Panc1 (cell line): ENCODE measurements at regions not wholly inside any gene's neighbourhood (a gene's known extent, or its start where the extent isn't known, plus 50 kb on each side); places are given as distances from the start of the nearest gene placed in this dataset.

ENCODE experiments used
- ATAC-seq: fragments of 200-7000 bp; cut with Tn5 transposase; 2 replicates; pipeline ENCODE4 v1.9.1; 2020; ENCODE audit warnings: mild to moderate bottlenecking, moderate library complexity
- BruUV-seq: library from RNA; stranded (reverse); fragments of 400-500 nt; replicated peaks from 2 replicates; lab custom pipeline; 2021; lab: Mats Ljungman, UMichigan
- CTCF ChIA-PET: fragments of 300-600 bp; sonication (Branson Sonifier 250); formaldehyde crosslinking; loops from one replicate; lab custom pipeline; 2022; ENCODE audit warnings: antibody characterized with exemption; lab: Charles Lee
- POLR2A ChIA-PET: fragments of 300-600 bp; sonication (Branson Sonifier 250); formaldehyde crosslinking; loops from one replicate; lab custom pipeline; 2022; ENCODE audit warnings: antibody characterized with exemption; lab: Charles Lee
- DNase-seq: peaks from one replicate; pipeline ENCODE4 v3.0.0-alpha.2; 2010; ENCODE audit warnings: low read depth, low spot score
- H3K27ac ChIP-seq: 2 replicates; pipeline ENCODE4 v1.5.1; 2011; ENCODE audit warnings: mild to moderate bottlenecking, low read length, inconsistent platforms
- H3K27me3 ChIP-seq: fragments of 200-500 bp; sonication (Bioruptor generic); 2 replicates; pipeline ENCODE4 v1.6.0; 2014; ENCODE audit warnings: low read length, inconsistent platforms; ENCODE audit not compliant: control insufficient read depth, insufficient read depth
- H3K36me3 ChIP-seq: fragments of 200-500 bp; sonication (Bioruptor generic); 2 replicates; pipeline ENCODE4 v1.5.1; 2014; ENCODE audit warnings: inconsistent platforms, mild to moderate bottlenecking, low read length, moderate library complexity; ENCODE audit not compliant: control insufficient read depth, insufficient read depth
- H3K4me1 ChIP-seq: 2 replicates; pipeline ENCODE4 v1.5.1; 2011; ENCODE audit warnings: inconsistent platforms, mild to moderate bottlenecking, low read length, moderate library complexity; ENCODE audit not compliant: control insufficient read depth, insufficient read depth
- H3K4me3 ChIP-seq, 2 experiments: 2 replicates each; pipeline ENCODE4 v1.5.1; 2011 to 2012; ENCODE audit warnings: low read depth in 2 of 2, low read length in 2 of 2, mild to moderate bottlenecking in 2 of 2, inconsistent platforms in 1 of 2, moderate library complexity in 1 of 2
- H3K9me3 ChIP-seq: fragments of 200-500 bp; sonication (Bioruptor generic); 2 replicates; pipeline ENCODE4 v1.5.1; 2014; ENCODE audit warnings: low read depth, mild to moderate bottlenecking, inconsistent platforms, low read length, moderate library complexity; ENCODE audit not compliant: control insufficient read depth, insufficient read depth
- CTCF ChIP-seq: fragments of 450-650 bp; IDR thresholded peaks from 2 replicates; pipeline ENCODE4 v1.5.1; 2017; ENCODE audit warnings: mild to moderate bottlenecking
- POLR2AphosphoS5 ChIP-seq: IDR thresholded peaks from 2 replicates; pipeline ENCODE4 v1.6.1; 2012; ENCODE audit warnings: mild to moderate bottlenecking, low read depth, low read length, moderate library complexity
- REST ChIP-seq, 2 experiments: IDR thresholded peaks; 2 replicates each; pipeline ENCODE4 v1.6.1; 2011 to 2012; ENCODE audit warnings: low read depth in 2 of 2, control low read depth in 1 of 2, low read length in 1 of 2, mild to moderate bottlenecking in 1 of 2, moderate library complexity in 1 of 2; ENCODE audit not compliant: insufficient read depth in 1 of 2
- SIN3A ChIP-seq: IDR thresholded peaks from 2 replicates; pipeline ENCODE4 v1.6.1; 2012; ENCODE audit warnings: low read depth, mild to moderate bottlenecking, low read length, moderate library complexity, borderline replicate concordance; ENCODE audit not compliant: insufficient read depth
- TCF7L2 ChIP-seq: IDR thresholded peaks from 2 replicates; pipeline ENCODE4 v1.6.1; 2011; ENCODE audit warnings: mild to moderate bottlenecking, low read depth, low read length, inconsistent platforms
- in situ Hi-C: cut with HindIII; loops from 2 replicates; pipeline ENCODE4 v1.10.0; 2016; ENCODE audit warnings: low sequenced_read_pairs, low pct_unique_long_range_greater_than_20kb
- intact Hi-C: fragments of 100-400 bp; cut with micrococcal nuclease; formaldehyde crosslinking; loops from one replicate; pipeline ENCODE4 v1.10.0; 2022; ENCODE audit not compliant: unreplicated experiment

- Histone ChIP-seq H3K4me1 (no peaks in the 10 kb centered on the region), H3K9me3 (no peaks in the 10 kb centered on the region), H3K36me3 (no peaks in the 10 kb centered on the region), H3K27ac (no peak overlapping the region), H3K27me3 (no peaks in the 10 kb centered on the region), H3K4me3 (no peak overlapping the region)
- ChIA-PET POLR2A (no interaction called here), CTCF (no interaction called here)
- DNase-seq (no peak), ATAC-seq (no peak)
- TF ChIP-seq SIN3A, result no peak
- no peak for TF ChIP-seq CTCF
- TF ChIP-seq REST (IDR thresholded peaks at IDR 0.05; ENCODE audit: insufficient read depth in 1 of 2, low read depth in 2 of 2, low read length in 1 of 2), result no peak
- TF ChIP-seq TCF7L2, result no peak
- intact Hi-C loops (no loop called here), in situ Hi-C loops (no loop called here)
- BruUV-seq, result no TSS peak
These were observed 1008.2 kb upstream of the CDH9 start for GRCh38 chr5:28046596-28046995.

GRCh38 chr5:28027851-28028250 is 989.5 kb upstream of the CDH9 start:
- intact Hi-C loops, result no loop called here
- TF ChIP-seq TCF7L2, result no peak
- no peak for TF ChIP-seq CTCF
- TF ChIP-seq REST (IDR thresholded peaks at IDR 0.05; ENCODE audit: insufficient read depth in 1 of 2, low read depth in 2 of 2, low read length in 1 of 2), result no peak
- TF ChIP-seq SIN3A, result no peak
- TF ChIP-seq POLR2AphosphoS5, result no peak
- no TSS peak for BruUV-seq
- CTCF ChIA-PET, result no interaction called here
- no peak for ATAC-seq
- no peak overlapping the region for H3K4me3 ChIP-seq
- no peak overlapping the region for H3K27ac ChIP-seq
- H3K4me1 ChIP-seq, result no peaks in the 10 kb centered on the region
- no peak for DNase-seq
- H3K27me3 ChIP-seq, result no peaks in the 10 kb centered on the region
- in situ Hi-C loops, result no loop called here
- POLR2A ChIA-PET, result no interaction called here
- H3K36me3 ChIP-seq, result no peaks in the 10 kb centered on the region
- H3K9me3 ChIP-seq, result no peaks in the 10 kb centered on the region
